GM18511 (cell line): ENCODE measurements at regions not wholly inside any gene's neighbourhood (a gene's known extent, or its start where the extent isn't known, plus 50 kb on each side); places are given as distances from the start of the nearest gene placed in this dataset.
A peak's percentile ranks its signal among the peaks of the same experiment; 100 is the strongest.
"Not testable (repeated sequence)": the region's sequence is repeated elsewhere in the genome, so short reads cannot be mapped to it uniquely, and the experiment has no call there.

Experiments used
- ATAC-seq: cut with Tn5 transposase; IDR thresholded peaks from one replicate; pipeline ENCODE4 v1.9.1; 2021; ENCODE audit warnings: mild to moderate bottlenecking, moderate library complexity; ENCODE audit not compliant: unreplicated experiment

GRCh38 chr2:129800686-129801085 is 178.8 kb upstream of the RAB6C start:
- no peak for ATAC-seq

DNA sequence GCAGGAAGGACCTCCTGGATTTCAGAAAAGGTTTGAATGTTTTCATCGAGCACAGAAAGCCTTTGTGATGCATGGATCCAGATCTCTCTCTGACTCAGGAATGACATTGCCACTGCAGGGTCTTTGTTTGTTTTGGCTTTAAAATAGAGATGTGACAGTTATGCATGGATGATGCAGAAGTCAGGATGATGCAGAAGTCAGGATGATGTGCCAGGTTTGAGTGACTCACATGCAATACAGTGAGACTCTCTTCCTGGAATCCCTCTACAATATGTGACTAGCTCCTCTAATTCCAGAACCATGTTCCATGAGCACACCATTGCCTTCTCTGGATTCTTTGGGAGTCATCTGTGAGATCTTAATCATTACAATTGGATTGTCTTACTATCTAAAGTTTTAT is 177.9 kb upstream of the RAB6C start:
- ATAC-seq = no peak

GRCh38 chr2:129802290-129802689 is 177.2 kb upstream of the RAB6C start:
- no peak for ATAC-seq

DNA sequence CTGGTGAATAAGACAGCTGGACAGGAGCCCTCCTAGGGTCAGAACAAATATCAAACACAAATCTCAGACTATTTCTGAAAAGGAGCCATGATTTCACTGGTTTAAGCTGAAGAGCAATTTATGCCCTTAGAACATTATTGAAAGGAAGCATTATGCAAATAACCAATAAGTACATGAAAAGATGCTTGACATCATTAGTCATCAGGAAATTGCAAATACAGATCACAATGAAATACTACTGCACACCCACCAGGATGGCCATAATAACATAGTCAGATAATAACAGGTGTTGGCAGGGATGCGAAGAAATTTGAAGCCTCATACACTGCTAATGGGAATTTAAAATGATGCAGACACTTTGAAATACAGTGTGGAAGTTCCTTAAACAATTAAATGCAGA is 176.4 kb upstream of the RAB6C start:
- no peak for ATAC-seq

- ATAC-seq = no peak
Observed at GRCh38 chr2:129803871-129804270, 175.6 kb upstream of the RAB6C start.

DNA sequence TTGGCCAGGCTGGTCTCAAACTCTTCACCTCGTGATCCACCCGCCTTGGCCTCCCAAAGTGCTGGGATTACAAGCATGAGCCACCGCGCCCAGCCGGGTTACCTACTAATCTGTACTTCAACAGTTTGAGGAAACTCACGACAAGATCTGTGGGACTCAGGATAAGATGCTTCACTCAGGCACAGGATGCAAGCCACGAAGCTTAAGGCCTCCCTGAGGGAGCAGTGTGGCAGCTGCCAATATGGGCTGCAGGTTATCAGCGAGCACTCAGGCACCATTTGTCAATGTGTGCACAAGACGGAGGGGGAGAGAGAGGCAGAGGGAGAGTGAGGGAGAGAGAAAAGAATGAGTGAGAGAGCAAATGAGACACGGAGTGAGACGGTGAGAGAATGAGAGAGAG is 173.6 kb upstream of the RAB6C start:
- no peak for ATAC-seq

GRCh38 chr2:129806317-129806716 is 173.1 kb upstream of the RAB6C start:
- no peak for ATAC-seq

DNA sequence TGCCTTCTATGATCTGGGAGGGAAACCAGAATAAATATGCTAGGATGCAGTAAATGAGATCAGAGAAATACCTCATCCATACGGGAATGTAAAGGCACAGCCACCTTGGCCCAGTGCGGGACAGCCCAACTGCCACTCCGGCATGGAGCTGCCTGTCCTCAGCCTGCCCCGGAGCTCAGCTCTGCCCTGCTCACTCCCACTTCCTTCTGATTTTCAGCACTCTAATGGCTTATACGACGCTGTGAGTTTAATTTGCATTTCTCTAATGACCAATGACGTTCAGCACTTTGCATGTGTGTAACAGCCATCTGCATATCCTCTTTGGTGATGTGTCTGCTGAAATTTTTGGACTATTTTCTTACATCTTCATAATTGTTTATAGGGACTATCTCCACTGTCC is 172.5 kb upstream of the RAB6C start:
- ATAC-seq = no peak

- not testable (repeated sequence) for ATAC-seq
Observed at GRCh38 chr2:129807642-129808338, 171.7 kb upstream of the RAB6C start.

- ATAC-seq = no peak
Observed at GRCh38 chr2:129810521-129810920, 168.9 kb upstream of the RAB6C start.

GRCh38 chr2:129812071-129812470 is 167.4 kb upstream of the RAB6C start:
- peak; percentile 91 for ATAC-seq

DNA sequence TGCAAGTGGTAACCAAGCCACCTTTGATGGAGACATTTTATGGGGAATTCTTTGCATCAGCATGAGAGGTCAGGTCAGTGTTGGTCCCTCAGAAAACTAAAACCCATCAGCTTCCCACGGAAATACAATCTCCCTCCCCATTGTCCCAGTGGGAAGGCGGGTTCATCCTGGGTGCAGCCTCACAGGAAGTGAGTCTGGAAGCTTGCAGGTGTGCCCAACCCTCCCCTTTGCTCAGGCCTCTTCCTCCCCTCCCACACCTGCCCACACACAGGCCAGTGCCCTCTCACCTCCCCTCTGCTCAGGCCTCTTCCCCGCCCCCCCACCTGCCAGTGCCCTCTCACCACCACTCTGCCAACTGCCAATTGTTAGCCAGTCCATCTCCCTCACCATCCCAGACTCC is 166.8 kb upstream of the RAB6C start:
- no peak for ATAC-seq

GRCh38 chr2:129813404-129813803 is 166.1 kb upstream of the RAB6C start:
- no peak for ATAC-seq

DNA sequence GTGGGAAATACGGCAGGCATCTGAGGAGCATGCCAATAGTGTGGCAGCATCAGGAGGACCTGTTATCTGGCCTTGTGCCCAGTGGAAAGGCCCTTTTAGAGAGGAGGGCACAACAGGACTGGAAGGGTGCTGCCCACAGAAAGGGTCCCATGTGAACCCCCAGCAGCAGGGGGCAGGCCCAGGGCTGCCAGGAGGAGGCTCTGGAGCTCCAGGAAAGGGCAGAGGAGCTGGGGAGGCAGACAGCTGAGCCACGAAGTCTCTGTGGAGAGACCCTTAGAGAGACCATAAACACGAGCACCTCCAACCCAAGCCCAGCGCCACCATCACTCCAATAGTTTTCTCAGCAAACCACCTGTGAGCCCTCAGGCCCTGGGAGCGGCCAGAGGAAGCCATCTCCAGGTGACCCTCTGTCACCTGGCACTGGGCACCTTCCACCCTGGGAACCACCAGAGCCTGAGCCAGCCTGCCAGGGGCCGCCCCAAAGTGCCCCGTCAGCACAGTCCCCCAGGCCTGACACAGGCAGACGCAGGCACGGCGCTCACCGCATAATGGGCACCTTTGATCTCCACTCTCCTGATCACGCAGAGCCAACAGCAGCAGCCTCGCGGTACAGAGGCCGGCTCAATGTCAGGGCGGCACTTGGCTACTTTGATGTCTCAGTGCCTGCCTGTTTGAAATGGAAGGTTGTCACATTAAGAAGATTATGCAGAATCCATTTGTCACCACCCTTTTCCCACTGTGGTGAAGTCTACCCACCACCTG is 162.5 kb upstream of the RAB6C start:
- no peak for ATAC-seq

DNA sequence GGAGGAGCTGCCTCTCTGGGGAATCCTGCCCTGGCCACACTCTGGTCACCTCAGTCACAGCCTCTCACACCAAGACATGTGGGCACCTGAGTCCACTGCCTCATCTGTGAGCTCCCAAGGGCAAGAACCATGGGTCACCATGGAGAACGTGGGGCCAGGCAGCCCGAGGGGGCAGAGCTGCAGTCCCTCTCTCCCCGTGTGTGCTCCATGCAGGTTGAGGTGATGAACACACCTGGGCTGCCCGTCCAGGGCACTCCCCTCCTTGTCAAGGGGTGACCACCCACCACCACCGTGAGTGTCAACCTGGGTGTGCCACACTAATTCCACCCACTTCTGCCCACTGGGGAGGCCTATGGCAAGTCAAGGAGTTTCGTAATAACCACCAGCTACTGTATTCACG is 159.6 kb upstream of the RAB6C start:
- no peak for ATAC-seq

DNA sequence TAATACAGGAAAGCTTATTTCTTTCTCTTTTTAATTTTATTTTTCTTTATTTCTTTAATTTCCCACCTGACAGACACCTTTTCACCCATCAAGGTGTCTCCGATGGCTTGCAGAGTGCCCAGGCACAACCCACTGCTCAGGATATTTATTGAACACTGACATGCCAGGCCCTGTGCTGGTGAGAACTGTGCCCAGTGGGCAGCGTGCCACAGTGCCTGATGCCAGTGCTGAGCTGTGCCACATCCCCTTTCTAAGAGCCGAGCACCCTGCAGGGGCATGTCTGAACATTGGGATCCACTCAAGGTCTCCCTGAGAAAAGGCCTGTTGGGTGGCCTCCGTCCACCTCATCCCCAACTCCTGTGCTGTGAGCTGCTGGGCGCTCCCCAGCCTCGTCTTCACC is 158.6 kb upstream of the RAB6C start:
- ATAC-seq = no peak

GRCh38 chr2:129821445-129821844 is 158.0 kb upstream of the RAB6C start:
- no peak for ATAC-seq

DNA sequence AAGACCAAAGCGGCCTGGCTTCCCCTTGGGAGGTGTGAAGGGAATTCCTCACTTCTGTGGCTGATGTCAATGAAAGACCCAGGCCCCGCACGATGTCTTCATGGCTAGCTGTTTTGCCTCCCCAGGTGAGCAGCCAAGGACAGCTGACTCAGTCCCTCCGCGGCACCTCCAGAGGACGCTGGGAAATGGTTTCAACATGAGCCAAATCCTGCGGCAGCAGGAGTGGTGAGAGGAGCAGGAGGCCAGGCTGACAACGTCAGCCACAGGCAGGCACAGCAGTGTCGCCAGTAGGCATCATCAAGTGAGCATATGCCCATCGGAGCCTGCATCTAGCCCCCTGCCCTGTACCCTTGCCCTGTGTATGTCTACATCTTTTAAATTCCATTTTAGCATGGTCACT is 156.4 kb upstream of the RAB6C start:
- no peak for ATAC-seq

DNA sequence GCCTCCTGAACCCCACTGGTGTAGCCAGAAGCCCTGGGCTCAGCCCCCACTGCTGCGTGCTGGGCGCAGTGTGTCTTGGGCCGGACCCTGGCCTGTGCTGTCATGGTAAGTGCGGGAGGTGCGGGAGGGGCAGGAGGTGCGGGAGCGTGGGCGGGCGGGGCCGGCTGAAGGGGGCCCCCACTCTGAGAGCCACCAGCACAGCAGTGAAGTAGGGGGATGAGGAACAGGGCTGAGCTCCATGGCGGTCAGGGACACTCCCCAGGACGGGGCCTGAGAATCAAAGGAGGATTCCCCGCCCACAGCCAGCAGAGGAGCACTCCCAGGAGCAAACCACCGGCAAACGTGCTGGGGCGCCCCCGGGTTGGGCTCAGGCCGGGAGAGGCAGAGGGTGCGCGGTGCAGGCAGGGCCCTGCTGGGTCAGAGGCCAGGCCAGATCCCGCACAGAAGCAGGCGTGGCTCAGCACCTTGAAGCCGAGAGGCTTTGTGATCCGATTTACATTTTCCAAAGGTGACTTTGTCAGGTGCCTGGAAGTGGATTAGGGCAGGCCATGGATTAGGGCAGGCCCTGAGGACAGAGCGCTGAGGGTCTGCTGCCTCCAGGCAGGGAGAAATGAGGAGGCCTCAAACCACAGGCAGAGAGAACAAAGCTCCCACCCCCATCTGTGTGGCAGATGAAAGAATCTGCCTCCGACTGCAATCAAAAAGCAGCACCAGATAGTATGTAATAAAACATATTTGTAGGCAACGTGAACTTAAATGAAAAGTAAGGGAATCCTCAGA is 152.0 kb upstream of the RAB6C start:
- no peak for ATAC-seq

GRCh38 chr2:129828792-129829191 is 150.7 kb upstream of the RAB6C start:
- no peak for ATAC-seq

GRCh38 chr2:129829588-129829987 is 149.9 kb upstream of the RAB6C start:
- no peak for ATAC-seq

DNA sequence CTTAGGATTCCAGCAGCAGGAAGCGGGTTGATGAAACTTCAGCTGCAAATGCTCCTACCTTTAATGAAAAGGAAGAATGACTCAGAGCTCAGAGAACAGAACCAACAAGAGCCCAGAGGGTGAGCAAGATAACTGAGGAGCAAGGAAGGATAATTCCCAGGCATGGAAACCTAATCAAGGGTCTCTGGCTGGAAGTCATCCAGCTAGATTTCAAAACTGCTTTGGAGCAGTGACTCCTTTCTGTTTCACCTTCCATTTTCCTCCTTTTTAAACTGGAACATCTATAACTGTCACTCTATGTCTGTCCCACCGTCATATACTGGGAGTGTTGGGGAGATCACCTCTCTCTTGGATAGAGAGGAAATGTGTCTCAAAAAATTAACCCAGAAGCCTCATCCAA is 148.4 kb upstream of the RAB6C start:
- ATAC-seq = no peak
